GM18498 (cell line): ENCODE measurements at regions not wholly inside any gene's neighbourhood (a gene's known extent, or its start where the extent isn't known, plus 50 kb on each side); places are given as distances from the start of the nearest gene placed in this dataset.
"Not testable (repeated sequence)": the region's sequence is repeated elsewhere in the genome, so short reads cannot be mapped to it uniquely, and the experiment has no call there.

Experiments
- ATAC-seq: cut with Tn5 transposase; IDR thresholded peaks from one replicate; pipeline ENCODE4 v1.9.1; 2021; ENCODE audit warnings: mild to moderate bottlenecking, moderate library complexity; ENCODE audit not compliant: unreplicated experiment

DNA sequence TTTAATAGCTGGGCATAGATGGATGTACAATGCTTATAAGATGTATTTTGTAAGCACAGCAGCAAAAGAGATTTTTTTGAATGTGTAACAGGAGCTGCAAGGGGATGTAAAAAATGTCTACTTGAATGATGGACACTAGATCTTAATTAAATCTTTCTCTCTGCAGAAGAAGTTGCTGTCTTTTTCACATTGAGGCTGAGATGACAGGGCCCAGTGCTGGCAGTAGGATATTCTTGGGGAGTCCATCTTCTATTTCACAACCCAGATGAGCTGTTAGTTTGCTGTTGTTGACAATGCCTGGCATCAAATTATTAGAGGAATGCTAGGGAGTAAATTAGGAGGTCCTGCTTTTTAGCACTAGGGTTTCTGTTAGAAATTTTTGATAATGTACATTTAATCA lies 698.7 kb downstream of the SLITRK5 start:
- no peak for ATAC-seq

GRCh38 chr13:88376760-88377388 lies 705.7 kb downstream of the SLITRK5 start:
- no peak for ATAC-seq

DNA sequence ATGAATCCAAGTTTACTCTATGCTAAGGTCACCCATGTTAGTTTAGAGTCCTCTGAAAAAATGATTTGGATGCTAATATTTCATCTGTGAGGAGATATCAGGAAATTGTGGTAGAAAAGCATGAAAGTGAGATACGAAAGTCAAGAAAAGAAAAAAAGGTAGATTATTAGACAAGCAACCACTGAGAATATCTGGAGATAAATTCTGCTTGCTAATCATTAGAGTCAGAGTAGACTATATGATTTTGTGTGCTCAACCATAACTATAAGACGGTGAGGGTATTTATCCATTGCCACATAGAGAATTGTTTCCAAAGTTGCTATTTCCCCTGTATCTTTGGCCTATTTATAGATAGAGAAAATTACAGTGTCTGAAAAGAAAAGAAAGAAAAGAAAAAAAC lies 706.7 kb downstream of the SLITRK5 start:
- no peak for ATAC-seq

GRCh38 chr13:88384542-88384941 lies 713.4 kb downstream of the SLITRK5 start:
- ATAC-seq, result no peak

DNA sequence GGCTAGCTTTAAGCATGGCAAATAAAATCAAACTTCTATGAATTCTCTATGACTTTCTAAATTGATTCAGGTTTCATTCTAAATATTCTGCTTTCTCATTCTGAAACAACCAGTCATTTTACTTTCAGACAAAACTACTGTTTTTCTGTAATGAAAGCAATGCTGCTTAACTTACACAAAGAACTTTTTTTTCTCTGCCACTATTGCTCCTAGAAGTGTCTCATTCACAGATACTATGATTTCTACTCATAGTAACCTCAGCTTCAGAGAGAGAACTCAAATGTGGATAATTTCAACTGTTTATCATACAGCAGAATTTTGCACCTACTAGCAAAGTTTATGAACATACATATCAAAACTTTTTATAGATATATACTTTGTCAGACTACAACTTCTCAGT lies 724.6 kb downstream of the SLITRK5 start:
- no peak for ATAC-seq

DNA sequence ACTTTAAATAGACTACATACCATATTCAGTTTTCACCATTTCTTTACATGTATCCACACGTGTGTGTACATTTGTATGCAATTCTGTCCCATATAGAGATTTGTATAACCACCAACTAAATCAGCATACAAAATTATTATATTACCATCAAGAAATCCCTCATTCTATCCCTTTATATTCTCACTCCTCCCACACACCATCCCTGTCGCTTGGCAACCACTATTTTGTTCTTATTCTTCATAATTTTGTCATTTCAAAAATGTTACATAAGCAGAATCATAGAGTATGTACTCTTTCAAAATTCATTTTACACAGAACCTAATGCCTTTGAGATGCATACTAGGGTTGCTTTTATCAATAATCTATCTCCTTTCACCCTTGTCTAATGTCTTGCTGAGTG lies 740.5 kb downstream of the SLITRK5 start:
- ATAC-seq, result no peak

- no peak for ATAC-seq
These were observed 746.6 kb downstream of the SLITRK5 start for GRCh38 chr13:88417801-88418200.

DNA sequence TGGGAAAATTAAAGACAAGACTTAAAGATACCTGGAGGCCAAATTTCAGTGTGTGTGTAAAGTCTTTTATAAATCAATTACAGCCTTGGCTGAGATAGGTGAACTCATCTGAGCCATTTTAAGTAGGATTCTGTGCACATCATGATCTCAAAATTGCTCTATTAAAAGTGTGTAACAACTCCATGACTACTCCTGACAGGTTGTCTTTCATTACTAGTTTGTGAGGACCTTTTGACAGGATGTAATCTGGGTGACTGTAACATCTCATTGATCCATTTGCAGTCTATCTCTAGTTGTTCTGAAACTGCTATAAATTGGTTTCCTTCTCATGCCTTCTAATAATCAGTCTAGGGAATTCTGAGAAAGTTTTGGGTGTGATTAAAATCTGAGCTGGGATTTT lies 753.3 kb downstream of the SLITRK5 start:
- no peak for ATAC-seq

- ATAC-seq, result no peak
These were observed 755.5 kb downstream of the SLITRK5 start for GRCh38 chr13:88426661-88427060.

- ATAC-seq, result no peak
These were observed 758.7 kb downstream of the SLITRK5 start for GRCh38 chr13:88429862-88430261.

GRCh38 chr13:88434953-88435352 lies 763.8 kb downstream of the SLITRK5 start:
- no peak for ATAC-seq

DNA sequence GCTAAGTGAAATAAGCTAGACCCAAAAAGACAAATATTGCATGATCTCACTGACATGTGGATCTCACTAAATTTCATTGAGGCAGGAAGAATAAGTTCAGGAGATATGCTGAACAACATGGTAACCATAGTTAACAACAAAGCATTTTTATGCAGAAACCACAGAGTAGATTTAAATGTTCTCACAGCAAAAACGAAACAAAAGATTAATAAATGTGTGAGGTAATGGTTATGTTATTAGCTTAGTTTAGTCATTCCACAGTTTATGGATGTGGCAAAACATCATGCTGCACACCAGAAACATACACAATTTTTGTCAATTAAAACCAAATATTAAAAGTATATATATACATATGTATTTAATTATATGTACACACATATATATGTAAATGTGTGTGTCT lies 765.8 kb downstream of the SLITRK5 start:
- ATAC-seq, result no peak

GRCh38 chr13:88450515-88450914 lies 779.3 kb downstream of the SLITRK5 start:
- ATAC-seq, result no peak

DNA sequence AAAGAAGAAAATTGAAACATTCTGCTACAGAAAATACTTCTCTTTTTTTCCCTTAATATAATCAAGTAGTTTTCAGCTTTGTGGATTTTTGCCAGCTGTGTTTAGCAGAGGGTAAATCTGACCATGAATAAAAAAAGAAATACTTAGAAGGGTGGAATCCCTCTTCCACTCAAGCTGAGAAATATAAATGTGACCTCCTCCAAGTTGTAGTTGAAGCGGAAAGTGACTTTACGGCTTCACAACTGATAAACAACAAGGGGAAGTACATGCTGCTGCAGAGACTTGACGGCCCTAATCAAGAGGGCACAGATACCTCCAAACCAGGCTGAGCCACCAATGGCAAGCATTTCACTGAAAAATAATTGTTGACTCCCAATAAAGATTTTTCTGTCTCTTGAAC lies 785.0 kb downstream of the SLITRK5 start:
- no peak for ATAC-seq

- ATAC-seq, result no peak
These were observed 788.2 kb downstream of the SLITRK5 start for GRCh38 chr13:88459331-88459730.

DNA sequence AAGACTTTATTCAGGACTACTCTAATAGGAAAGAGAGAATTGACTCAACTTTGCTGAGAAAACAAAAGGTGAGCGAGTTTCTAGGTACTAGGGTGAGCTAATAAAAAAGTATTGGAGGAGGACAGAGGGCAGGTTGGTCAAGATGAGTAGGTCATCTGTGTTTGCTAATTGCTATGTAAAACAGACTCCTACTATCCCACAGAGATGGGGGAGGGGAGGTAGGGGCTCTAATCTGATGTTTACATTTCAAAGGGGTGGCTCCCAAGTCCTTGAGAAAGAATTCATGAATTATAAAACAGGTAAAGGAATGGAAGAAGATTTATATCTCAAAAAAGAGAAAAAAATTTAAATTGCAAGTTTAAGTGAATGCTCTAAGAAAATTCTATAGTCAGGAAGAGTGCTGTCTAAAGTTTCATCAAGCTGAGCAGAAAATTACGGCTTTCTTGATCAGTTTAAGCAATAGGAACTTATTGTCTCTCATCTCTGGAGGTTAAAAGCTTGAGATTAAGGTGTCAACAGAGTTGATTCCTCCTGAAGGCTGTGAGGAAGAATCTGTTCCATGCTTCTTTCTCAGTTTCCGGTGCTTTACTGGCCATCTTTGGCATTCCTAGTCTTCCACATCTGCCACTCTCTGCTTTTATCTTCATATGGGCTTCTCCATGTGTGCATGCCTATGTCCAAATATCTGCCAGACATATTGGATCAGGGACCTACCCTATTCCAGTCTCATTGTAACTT lies 790.3 kb downstream of the SLITRK5 start:
- ATAC-seq, result no peak

DNA sequence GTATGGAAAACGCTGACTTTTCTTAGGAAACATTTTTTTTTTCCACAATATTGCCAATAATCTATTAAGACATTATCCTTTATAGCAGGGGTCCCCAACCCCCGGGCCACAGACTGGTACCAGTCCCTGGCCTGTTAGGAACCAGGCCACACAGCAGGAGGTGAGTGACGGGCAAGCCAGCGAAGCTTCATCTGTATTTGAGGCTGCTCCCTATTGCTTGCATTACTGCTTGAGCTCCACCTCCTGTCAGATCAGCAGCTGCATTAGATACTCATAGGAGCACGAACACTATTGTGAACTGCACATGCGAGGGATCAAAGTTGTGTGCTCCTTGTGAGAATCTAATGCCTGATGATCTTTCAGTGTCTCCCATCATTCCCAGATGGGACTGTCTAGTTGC lies 793.7 kb downstream of the SLITRK5 start:
- no peak for ATAC-seq

GRCh38 chr13:88472316-88472715 lies 801.1 kb downstream of the SLITRK5 start:
- peak; percentile 96 for ATAC-seq

GRCh38 chr13:88483202-88483601 lies 812.0 kb downstream of the SLITRK5 start:
- ATAC-seq, result no peak

- ATAC-seq, result no peak
These were observed 836.7 kb downstream of the SLITRK5 start for GRCh38 chr13:88507909-88508308.

DNA sequence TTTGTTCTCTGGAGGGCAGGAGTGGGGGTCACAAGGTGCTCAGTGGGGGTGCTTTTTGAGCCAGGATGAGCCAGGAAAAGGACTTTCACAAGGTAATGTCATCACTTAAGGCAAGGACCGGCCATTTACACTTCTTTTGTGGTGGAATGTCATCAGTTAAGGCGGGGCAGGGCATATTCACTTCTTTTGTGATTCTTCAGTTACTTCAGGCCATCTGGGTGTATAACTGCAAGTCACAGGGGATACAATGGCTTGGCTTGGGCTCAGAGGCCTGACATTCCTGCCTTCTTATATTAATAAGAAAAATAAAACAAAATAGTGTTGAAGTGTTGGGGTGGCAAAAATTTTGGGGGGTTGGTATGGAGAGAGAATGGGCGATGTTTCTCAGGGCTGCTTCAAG lies 841.8 kb downstream of the SLITRK5 start:
- not testable (repeated sequence) for ATAC-seq

DNA sequence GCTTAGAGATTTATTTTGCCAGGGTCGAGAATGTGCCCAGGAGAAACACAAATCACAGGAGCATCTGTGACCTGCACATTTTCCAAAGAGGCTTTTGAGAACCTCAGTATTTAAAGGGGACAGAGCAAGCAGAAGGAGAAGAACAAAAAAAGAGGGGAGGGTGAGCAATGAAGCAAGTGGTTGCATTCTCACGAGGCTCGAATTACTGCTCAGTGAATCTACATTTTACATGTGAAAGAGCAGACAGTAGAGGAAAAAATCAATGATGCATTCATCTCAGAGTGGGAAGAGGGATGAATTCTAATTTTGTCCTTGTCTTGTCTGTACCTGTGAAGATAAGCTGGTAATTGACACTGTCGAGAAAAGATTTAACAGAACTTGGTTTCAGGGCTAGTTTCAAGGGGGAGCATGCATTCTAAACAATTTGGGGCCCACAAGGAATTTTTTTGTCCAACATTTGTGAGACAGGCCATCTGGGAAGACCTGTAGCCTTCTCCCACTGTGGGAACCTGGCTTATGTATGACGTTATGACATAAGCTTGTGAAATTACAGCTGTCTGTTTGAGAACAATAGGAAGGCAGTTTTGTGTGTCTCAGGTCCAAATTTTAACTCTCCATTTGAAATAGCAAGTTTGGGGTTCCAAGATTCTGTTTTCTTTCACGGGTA lies 855.1 kb downstream of the SLITRK5 start:
- ATAC-seq, result no peak
